NCI-H187 (cell line): ENCODE measurements at regions not wholly inside any gene's neighbourhood (a gene's known extent, or its start where the extent isn't known, plus 50 kb on each side); places are given as distances from the start of the nearest gene placed in this dataset.

Experiments used
- DNase-seq, 2 experiments: peaks; one replicate each; lab custom pipeline; 2025; lab: John Stamatoyannopoulos, UW

DNA sequence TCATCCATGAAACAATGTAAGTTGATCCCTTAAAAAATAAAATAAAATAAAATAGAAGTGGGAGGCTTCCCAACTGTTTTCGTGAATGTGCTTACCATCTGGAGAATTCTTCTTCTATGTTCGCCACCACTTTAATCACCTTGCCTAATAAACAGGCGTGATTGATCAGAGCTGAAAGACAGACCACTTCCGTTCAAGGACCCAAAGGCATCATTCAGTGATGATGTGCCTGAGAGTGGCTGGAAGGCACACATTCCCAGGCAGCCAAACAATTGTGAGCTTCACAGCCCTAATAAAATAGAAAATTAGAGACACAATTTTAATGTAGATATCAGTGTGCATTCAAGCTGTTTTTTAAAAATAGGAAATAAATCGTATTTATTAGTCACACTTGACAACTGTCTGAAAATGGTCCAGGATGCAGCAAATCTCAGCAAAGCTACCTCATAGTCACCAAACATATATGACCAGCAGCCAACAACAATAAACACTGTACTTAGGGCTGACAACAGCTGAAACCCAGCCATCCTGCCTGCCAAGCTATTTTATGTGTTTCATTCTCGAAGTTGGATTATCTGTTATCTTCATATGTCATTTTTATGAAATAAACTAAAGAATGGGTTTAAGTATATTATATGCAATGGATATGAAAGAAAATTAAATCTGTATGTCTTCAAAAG, 163.2 kb upstream of the FAM9B start:
- no peak for DNase-seq

- no peak for DNase-seq
Observed at GRCh38 chrX:9204560-9204959, 170.6 kb upstream of the FAM9B start.

DNA sequence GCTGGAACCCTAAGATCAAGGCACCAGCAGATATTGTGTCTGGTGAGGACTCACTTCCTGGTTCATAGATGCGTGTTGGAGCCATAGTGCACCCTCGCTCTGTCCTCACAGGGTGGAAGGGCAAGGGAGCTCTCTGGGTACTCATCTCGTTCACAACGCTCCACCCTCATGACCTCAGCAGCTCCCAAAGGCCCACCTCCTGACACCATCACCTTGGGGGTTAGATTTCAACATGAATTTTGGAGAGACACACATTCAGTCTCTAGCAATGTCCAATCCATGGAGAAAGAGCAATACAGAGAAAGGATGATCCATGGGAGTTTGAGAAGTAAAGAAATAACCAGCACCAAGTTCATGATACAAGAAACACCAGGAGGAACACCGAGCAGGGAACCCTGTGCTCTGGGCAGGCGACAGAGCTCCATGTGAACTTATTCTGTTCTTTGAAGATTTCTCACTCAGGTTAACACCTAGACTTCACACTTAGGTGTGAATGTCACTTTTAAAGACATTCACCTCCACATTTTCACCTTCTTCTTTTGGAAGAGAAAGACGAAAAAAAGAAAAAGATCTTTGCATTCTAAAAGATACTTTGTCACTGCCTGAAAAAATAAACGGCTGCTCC, 171.8 kb upstream of the FAM9B start:
- no peak for DNase-seq

GRCh38 chrX:9207142-9207541, 173.2 kb upstream of the FAM9B start:
- DNase-seq = no peak

- DNase-seq = no peak
Observed at GRCh38 chrX:9211269-9211668, 177.3 kb upstream of the FAM9B start.

- DNase-seq = no peak
Observed at GRCh38 chrX:9221781-9222180, 187.9 kb upstream of the FAM9B start.

GRCh38 chrX:9222299-9222698, 188.4 kb upstream of the FAM9B start:
- DNase-seq = no peak

GRCh38 chrX:9227276-9227675, 193.3 kb upstream of the FAM9B start:
- no peak for DNase-seq

GRCh38 chrX:9231491-9231890, 197.6 kb upstream of the FAM9B start:
- no peak for DNase-seq

DNA sequence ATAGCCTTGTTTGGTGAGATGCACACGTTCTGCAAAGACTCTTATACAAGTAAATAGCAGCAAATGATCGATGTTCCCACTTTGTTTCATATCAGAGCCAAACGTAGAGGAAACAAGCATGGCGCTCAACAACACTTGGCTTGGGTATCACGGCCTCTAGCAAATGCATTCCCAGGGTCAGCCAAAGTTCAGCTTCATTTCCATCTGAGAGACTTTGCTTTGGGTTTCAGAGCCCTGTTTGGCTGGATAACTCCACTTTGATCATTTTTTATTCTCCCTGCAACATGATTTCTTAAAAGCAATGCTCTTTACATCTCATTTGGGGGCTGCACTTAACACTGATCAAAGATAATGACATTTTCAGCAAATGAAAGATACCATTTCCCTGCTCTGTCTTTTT, 199.2 kb upstream of the FAM9B start:
- no peak for DNase-seq

DNA sequence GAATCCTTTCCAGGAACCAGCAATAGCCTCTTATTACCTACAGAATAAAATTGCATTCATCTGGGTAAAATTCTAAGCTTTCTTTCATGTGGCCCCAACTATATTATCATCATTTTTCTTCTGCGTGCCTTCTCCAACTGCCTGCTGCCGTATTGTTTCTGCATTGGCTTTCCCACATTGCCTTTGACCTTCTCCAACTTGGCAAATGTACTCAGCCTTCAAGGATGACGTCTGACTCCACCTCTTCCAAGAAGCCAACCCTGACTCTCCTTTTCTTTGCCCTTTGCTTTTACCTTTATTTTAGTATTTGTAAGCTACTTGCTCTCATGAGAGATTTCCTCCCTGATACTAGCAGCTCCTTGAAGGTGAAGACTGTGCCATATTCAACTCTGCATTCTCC, 200.4 kb upstream of the FAM9B start:
- no peak for DNase-seq

DNA sequence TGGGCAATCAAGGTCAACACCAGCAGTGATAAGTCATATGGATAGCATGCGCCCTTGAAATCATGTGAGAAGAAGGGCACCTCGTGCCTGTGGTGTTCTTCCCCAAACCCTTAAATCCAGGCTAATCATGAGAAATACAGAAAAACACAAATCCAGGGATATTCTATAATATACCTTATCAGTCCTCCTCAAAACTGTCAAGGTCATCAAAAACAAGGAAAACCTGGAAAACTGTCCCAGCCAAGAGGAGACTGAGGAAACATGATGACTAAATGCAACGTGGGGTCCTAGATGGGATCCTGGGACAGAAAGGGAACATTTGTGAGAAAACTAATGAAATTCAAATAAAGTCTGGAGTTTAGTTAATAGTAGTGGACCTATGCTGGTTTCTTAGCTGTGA, 201.8 kb upstream of the FAM9B start:
- no peak for DNase-seq

DNA sequence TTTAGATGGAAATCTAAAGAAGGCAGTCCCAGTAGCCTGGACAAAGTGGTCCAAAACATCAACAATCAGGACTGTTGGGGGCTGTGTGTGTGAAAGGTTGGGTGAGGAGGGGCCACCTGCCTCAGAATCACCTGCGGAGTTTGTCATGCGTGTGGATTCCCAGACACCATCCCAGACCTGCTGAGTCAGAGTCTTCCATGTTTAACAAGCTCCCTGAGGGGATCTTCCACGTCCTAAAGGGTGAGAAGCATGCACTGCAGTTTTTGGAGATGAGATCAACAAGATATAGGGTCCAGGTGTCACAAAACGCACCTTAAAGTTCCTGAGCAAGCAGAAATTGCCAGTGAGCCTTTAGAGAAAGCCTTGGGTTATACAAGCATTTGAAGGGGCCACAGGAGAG, 207.0 kb upstream of the FAM9B start:
- no peak for DNase-seq

DNA sequence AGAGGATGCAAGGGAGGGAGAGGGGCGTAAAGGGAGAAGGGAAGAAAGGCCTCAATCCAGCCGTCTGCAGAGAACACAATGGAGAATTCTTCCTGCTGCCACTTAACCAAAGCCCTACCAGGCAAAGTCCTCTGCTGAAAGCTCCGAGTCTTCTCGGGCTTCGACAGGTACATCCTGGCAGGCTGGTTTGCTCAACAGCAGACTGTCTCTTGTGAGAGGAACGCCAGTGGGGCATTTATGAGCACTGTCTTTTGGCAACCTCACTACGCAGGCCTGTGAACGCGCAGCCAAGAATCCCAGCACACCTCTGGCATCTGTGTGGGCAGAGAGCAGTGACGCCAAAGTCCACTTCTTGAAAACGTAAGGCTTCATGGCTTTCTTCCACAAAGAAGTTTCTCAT, 207.5 kb upstream of the FAM9B start:
- no peak for DNase-seq

DNA sequence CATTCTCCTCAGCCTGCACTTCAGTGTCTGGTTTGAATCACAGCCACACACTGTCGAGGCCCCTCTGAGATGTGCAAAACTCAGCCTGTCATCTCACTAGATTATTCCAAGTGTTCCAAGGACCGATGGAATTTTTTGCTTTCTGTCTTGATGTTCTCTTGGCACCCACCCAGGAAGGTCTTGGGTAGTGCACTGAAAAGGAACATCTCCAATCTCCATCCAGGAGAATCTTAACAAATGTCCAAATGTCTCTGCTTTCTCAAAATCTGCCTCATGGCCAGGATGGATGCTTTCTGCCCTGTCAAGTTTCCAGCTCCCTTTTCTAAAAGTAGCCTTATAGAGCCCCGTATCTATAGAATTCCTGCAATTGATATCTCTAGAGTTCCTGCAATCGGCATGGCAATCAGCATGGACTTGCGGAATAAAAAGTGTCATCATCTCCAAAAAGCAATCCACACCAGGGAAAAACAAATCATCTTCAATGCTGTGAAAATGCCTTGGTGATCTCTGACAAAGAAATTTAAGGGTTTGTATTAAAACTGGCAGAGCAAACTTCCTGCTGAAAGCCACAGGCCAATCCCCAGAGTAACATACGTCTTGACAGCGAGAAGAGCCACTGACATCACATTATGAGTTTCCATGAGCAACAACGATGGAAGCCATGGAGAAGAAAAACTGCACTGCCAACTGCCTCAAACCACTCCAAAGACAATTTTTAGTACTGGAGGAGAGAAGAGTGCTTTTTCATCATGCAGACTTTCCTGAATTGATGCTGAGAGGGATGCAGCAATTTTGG, 215.3 kb upstream of the FAM9B start:
- DNase-seq = no peak

GRCh38 chrX:9252182-9252581, 212.7 kb upstream of the TBL1X start:
- no peak for DNase-seq

GRCh38 chrX:9253211-9253610, 211.6 kb upstream of the TBL1X start:
- no peak for DNase-seq

DNA sequence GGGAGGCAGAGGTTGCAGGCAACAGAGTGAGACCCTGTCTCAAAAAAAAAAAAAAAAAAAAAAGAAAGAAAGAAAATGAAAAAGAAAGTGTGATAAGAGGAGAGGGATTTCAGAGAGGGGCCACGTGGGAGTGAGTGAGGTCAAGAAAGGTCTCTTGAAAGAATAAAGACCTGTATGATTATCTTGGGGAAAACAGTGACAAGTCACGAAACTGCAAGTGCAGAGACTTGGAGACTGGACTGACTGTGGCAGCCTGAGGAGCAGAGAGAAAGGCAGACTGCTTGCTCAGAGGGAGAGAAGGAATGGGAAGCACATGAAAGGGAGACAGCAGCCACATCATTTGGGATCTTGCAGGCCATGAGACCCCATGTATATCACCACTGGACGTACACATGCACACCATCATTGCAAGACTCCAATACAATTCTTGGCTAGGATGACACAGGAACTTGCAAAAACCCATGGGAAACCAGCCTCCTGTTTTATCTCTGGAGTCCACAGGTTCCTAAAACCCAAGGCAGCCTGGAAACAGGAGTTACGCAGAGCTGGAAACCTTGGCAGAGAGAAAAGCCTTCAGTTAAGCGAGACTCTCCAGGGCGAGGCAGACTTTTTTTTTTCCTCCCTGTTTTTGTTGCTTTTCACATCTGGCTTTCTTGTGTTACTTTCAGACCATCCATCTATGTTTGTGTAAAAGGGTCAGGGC, 207.0 kb upstream of the TBL1X start:
- DNase-seq = no peak

- no peak for DNase-seq
Observed at GRCh38 chrX:9258421-9259104, 206.3 kb upstream of the TBL1X start.

DNA sequence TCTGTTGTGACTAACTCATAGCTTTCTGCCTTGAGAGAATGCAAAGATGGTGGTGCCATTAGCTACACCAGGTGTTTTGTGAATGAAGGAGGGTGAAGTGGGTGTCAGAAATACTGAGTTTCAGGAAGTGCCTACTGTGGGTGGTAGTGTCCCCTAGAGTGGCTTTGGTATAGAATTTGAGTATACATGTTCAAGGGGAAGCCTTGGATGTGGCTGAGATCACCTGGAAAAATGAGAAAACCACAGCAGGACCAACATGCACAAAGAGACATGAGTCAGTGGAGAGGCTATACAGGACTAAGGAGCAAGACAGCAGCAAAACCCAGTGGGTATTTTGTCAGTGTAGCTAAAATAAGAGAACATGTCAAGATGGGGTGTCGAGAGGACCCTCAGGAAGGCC, 204.3 kb upstream of the TBL1X start:
- no peak for DNase-seq

GRCh38 chrX:9267415-9267814, 197.4 kb upstream of the TBL1X start:
- DNase-seq = no peak

DNA sequence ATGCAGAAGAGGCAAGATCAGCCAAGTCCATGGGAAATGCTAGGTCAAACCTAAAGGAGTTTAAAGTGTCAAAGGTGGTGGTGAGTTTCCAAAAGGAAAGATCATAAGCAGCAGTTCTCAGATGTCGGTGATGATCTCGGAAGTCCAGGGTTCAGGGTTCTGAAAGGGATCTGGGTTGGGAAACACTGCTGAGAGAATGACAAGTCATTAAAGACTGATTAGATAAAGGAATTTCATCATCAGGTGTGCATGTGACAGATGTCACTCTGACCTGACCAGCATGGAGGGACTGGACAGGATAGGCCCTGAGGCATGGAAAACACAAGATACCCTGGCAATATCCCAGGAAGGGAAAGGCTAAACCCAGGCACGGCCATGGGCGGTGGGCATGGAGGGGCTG, 195.7 kb upstream of the TBL1X start:
- DNase-seq = no peak
